ENCODE measurements at regions not wholly inside any gene's neighbourhood (a gene's known extent, or its start where the extent isn't known, plus 50 kb on each side); places are given as distances from the start of the nearest gene placed in this dataset.

- TF ChIP-seq CTCF (IDR thresholded peaks at IDR 0.05) (no peak), ZFX (IDR thresholded peaks at IDR 0.05; ENCODE audit: borderline replicate concordance) (no peak)
- H3K27ac ChIP-seq: no peak overlapping the region
These were observed 292.3 kb upstream of the PITRM1 start for GRCh38 chr10:3464760-3465405.

GRCh38 chr10:3460420-3461128, 288.0 kb upstream of the PITRM1 start:
- no peak for TF ChIP-seq ZFX (IDR thresholded peaks at IDR 0.05; ENCODE audit: borderline replicate concordance)
- H3K27ac ChIP-seq: no peak overlapping the region

GRCh38 chr10:3455385-3456334, 283.1 kb upstream of the PITRM1 start:
- TF ChIP-seq CTCF (IDR thresholded peaks at IDR 0.05) (no peak), ZFX (IDR thresholded peaks at IDR 0.05; ENCODE audit: borderline replicate concordance) (no peak)
- H3K27ac ChIP-seq: no peak overlapping the region

GRCh38 chr10:3452683-3453361, 280.2 kb upstream of the PITRM1 start:
- TF ChIP-seq CTCF (IDR thresholded peaks at IDR 0.05) (no peak), ZFX (IDR thresholded peaks at IDR 0.05; ENCODE audit: borderline replicate concordance) (no peak)
- H3K27ac ChIP-seq: no peak overlapping the region

GRCh38 chr10:3452173-3452626, 279.6 kb upstream of the PITRM1 start:
- TF ChIP-seq ZFX (IDR thresholded peaks at IDR 0.05; ENCODE audit: borderline replicate concordance): no peak
- no peak overlapping the region for H3K27ac ChIP-seq

- TF ChIP-seq CTCF (IDR thresholded peaks at IDR 0.05): no peak
- TF ChIP-seq ZFX (IDR thresholded peaks at IDR 0.05; ENCODE audit: borderline replicate concordance): no peak
- no peak overlapping the region for H3K27ac ChIP-seq
These were observed 279.1 kb upstream of the PITRM1 start for GRCh38 chr10:3451516-3452172.

GRCh38 chr10:3446221-3446620, 273.6 kb upstream of the PITRM1 start:
- no peak for TF ChIP-seq ZFX (IDR thresholded peaks at IDR 0.05; ENCODE audit: borderline replicate concordance)
- TF ChIP-seq CTCF (IDR thresholded peaks at IDR 0.05): no peak
- no peak overlapping the region for H3K27ac ChIP-seq

Measured in 22Rv1 (cell line).